HCEC 1CT (cell line): ENCODE measurements at regions not wholly inside any gene's neighbourhood (a gene's known extent, or its start where the extent isn't known, plus 50 kb on each side); places are given as distances from the start of the nearest gene placed in this dataset.

ENCODE experiments used
- DNase-seq: peaks from one replicate; pipeline ENCODE4 v3.0.0-alpha.2; 2017

DNA sequence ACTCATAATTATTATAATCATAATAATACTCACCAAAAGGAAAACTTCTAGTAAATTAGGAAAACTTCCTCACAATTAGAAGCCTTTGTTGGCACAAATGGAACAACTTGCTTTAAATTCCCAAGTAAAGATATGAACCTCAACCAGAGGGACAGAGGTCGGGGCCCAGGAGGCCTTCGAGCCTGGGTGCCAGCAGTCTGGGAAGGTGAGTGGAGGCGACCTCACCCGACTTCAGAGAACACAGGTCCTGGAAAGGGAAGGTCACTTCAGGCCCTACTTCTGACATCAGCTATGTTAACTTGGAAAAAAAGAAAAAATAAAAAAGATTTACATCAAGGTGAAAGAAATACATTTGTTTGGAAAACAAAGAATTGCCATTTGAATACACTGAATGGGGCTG, 350.0 kb upstream of the MYT1L start:
- DNase-seq = no peak

DNA sequence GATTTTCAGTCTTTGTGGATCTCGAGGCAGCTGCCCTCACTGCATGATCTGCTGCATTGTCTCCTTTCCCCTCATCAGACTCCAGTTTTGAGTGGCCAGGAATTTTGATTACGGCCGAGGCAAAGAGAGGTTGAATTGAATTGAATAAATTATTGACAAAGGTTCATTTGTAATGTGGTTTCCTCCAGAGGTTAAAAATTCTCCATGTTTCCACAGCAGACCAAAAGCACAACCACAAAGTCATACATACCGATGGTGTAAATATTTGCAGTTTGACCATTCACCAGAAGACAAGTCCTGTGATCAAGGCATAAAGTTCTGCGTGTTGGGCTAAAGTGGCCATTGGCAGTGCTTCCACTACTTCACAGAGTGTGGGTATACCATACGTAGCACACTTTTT, 343.8 kb upstream of the MYT1L start:
- DNase-seq = no peak

DNA sequence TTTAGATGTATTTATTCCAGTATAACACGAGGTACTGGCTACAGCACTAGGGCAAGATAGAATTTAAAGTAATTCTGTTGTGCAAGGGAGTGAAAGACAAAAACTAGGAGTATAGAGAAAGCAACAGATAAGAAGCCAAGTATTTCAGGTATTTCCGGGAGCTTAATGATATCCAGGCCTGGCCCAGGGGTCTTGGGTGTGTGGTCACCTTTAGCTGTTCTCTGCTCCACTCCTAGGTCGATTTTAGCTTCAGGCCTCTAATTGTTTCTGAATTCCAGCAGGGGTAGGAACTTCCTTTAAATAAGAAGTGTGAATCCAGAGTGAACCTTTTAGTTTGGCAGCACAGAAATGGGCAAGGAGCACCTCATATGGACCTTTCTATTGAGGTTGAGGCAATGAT, 342.3 kb upstream of the MYT1L start:
- DNase-seq = no peak

DNA sequence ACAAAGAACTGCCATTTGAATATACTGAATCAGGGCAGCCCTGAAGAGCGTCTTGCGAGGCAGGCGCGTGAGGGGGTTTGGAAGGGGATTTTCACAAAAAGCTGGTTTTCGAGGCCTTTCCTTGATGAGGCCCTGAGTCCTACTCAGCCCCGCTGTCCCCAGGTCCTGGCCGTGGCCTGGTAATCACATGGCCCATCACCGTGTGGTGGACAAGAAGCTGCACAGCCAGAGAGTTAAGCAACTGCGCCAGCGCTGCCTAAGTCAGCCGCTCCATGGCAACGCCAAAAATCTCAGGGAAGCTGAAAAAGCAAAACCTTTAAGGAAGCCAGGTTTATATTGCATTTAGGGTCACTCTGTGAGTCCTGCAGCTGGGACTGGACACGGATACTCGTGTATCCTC, 341.2 kb upstream of the MYT1L start:
- DNase-seq = no peak

DNA sequence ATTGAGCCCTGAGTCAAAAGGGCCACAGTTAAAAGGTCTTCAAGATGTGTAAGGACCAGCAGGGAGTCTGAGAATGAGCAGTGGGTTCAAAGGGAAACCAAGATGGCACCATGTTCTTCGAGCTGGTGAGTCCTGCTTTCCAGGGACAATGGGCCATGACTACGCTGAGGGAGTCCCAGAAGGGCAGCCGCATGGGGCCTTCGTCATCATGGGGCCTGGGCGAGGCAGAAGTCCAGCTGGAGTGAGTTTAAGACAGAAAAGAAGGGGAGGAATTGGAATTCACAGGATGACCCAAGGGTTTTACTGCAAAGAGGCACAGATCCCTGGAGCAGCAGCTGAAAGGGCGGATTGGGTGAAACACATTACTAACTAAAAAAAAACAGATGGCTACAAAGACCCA, 340.8 kb upstream of the MYT1L start:
- DNase-seq = no peak

DNA sequence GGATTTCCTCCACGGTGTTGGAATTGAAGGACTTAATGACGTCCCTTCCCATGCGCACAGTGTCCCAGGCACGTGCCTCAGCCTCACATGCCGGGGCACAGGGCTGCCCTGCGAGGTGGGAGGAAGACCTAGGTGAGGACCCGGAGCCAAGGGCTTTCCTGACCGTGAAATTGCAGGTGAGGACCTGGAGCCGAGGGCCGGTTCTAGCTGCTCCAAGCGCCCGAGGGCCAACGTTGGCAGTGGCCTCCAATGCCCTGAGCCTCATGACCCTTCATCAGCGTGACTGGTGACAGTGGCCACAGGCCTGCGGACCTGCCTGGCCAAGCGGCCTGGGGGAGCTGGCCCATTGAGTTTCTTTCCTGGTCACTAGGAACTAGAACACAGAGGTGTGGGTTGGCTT, 338.2 kb upstream of the MYT1L start:
- DNase-seq = no peak

DNA sequence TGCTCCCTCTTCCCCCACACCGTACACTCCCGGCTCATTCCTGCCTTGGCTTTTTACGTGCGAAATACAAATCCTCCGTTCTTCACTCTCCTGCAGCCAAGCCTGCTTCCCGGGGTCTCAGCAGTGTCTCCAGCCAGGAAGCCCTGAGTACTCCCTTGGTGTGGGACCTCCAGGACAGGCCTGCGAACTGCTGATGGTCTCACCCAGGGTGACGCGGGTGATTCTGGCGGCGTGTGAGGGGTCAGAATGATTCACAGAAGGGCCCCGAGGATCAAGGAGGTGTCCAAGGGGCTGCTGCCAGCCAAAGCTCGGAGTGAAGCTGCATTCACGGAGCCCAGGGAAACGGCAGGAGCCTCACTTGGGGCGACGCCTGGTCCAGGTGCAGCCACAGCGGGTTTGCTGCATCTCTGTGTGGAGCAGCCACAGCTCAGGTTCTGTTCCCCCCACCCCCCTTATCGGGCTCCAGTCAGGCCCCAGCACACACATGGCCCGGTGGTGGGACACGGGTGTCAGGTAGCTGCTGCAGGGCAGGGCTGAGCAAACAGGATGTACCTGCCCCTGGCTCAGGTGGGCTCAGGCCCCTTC, 337.7 kb upstream of the MYT1L start:
- DNase-seq = no peak

DNA sequence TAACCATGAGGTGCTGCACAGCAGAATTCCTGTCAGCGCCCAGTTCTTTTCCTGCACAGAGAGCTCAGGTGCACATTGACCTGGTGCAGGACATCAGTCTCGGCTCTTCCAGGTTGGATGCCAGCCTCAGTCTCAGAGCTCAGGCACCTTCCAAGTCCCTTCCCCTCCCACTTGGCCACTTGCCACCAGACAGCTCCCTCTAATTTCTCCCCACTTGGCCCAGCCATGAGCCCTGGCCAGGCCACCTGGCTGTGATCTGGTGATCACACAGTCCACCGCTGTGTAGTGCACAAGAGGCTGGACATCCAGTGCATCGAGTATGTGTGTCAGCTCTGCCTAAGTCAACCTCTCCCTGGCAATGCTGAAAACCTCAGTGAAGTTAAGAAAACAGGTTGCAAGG, 336.6 kb upstream of the MYT1L start:
- no peak for DNase-seq

DNA sequence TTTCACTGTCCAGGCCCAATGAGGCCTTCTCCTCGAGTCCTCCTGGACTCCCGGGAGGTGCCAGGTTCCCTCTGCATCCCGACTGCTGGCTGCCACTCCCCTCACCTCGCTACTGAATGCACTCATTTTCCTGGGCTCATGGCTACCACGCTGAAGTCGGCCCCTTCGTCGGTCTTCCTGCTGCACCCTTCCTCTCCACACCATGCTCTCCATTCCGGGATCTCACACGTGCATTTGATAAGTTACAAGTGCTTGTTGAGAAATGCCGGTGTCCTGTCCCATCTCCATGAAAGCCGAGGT, 334.7 kb upstream of the MYT1L start:
- no peak for DNase-seq

DNA sequence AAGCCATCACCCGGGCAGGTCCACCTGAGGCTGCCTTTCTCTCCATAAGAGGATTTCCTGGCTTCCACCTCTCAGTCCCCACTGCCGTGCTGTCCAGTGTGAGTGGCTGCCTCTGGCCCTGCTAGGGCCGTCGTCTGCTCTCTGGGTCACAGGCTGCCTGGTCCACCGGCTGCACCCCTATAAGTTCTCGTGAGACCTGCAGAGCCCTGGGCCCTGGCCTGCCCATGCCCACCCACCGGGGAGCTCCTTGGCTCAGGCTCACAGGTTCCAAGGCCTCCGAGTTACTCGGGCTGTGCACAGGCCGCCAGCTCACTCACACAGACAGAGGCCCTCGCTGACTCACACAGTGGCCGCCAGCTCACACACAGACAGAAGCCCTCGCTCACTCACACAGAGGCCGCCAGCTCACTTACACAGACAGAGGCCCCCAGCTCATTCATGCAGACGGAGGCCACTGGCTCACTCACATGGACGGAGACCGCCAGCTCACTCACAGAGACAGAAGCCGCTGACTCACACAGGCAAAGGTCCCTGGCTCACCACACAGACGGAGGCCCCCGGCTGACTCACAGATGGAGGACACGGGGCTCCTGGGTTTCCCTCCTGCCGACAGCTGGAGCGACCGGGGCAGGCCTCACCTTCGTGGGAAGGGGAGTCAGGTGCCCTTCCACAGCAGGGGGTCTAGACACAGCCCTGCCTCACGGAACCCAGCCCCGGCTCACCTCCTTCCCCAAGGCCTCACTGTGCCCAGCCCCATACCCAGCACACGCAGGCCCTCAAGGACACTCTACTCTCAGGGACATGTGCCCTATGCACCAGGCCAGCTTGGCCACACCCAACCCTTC, 334.1 kb upstream of the MYT1L start:
- no peak for DNase-seq

DNA sequence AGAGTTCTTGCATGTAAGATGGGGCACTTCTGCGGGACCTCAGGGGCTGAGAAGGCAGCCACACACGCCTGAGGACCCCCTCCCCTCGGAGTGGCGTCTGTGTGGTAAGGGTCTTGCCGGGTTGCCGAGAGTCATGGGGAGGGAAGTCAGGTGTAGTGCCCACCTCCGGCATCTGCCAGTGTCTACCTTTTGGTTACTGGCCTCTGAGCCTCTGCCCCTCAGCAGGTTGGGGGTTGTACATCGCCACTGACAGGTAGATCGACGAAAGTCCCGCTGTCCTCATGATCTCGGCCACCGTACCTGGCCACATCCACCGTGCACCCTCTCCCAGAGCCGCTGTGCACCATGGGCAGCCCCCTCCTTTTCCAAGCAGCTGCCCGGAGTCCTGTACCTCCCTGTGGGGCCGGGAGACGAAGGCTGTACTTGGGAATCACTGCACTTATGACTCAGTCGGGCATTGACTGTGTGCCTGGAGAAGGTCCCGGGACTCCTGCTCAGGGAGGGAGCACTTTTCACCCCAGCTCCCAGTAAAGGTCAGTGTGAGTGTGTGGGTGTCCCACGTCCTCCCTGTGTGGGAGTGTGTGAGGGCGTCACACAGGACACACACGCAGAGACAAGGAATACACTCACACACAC, 332.4 kb upstream of the MYT1L start:
- no peak for DNase-seq

DNA sequence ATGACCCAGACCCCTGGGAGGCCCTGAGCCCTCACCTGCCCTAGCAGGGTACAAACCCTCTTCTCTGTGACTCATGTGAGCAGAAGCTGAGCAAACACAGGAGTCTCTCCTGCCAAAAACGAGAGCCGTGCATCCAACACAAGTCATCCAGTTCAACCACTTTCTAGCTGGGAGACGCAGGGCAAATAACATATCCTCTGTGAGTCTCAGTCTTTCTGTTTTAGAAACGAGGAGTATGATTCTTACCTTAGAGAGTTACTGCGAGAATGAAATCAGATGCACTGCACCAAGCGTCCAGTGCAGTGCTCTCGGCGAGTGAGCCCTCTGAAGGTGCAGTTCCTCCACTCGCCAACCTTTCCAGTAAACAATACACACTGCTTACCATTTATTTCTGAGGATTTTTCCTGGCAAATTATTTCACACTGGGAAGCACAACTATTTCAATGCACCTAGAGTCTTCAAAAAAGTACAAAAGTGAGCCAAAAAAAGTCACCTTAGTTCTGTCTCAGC, 331.8 kb upstream of the MYT1L start:
- DNase-seq = no peak

DNA sequence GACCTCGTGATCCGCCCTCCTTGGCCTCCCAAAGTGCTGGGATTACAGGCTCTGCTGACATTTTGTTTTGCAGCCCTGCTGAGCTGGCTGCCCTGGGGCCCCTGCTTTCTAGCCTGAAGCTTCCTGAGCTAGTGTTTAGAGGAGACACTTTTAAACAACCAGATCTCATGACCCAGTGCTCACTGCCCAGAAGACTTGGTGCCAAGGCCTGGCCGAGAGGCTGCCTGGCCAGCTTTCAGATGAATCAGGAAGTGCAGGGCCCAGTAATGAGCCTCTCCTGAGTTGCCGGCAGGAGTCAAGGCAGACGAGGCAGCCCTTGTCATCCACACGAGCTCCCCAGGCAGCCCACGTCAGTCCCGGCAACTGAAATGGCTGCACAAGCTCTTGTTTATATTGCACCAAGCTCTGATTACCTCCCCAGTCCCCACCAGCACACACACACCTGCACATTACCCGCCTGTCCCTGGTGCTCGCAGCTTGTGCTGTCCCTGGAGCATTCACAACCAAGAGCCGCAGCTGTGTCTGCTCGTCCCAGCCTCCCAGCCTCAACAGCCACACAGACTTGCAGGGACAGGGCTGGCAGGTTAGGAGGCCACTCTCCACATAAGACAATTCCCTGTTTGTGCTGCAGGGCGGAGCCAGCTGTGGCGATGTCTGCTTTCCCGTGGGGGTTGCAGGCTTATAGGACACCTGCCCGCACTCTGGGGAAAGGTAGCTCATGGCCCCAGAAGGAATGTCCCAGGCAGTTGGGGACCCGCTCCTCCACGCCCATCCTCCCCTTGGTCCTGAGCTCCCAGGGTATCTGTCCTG, 331.2 kb upstream of the MYT1L start:
- no peak for DNase-seq

DNA sequence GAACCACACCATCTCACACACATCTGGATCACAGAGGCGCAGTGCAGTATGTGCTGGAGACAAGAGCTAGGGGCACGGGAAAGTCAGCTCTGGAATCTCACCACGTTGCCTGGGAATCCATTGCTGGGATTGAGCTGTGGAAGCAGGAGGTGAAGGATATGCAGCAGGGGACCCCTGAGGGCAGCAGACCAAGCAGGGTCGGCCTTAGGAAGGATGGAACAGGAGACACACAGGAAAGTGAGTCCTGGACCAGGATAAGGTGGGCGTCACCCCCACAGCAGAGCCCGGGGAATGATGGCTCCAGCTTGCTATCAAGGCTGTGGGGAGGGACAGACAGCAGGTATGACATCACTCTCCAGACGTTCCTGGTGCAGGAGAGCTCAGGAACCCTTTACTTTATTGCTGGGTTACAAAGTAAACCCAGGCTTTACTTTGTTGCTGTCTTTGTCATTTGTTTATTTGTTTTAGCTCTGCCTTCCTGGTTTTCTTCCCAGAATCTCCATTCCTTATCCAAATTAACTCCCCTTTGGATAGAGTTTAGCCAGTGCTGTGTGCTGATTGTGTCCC, 329.8 kb upstream of the MYT1L start:
- no peak for DNase-seq

DNA sequence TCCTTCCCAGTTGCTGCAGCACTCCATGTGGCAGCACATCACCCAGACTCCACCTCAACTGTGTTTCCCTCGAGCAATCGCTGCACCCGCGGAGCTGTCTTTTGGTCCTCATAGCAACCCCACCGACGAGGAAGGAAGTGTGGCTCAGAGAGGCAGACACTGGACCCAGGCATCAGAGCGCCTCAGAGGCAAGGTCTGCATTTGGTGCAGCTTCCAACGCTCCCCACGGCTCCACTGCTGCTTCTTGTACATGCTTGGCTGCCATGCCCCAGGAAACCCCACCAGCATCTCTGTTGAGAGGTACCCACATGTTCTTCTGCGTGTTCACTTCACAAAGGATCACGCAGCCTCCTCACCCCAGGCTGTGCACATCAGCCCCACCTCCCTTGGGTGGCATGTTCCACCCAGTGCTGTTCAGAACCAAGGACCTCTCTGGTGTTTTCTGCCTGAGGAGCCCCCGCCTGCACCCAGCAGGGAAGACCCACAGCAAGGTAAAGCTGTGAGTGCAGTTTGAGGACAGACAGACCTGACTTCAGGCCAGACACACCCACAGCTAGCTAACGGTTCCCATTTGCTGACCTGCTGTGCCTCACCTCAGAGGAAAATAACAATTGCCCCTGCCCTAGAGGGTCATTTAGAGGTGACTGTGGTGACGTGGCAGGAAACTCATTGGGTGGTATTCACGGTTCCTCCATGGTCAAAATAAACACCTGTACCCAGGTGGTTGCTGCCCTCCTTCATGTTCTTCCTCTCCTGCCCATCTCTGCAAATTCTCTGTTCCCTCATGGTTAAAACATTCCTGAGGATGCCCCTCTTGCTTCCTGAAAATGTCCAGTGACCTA, 326.3 kb upstream of the MYT1L start:
- DNase-seq = no peak

DNA sequence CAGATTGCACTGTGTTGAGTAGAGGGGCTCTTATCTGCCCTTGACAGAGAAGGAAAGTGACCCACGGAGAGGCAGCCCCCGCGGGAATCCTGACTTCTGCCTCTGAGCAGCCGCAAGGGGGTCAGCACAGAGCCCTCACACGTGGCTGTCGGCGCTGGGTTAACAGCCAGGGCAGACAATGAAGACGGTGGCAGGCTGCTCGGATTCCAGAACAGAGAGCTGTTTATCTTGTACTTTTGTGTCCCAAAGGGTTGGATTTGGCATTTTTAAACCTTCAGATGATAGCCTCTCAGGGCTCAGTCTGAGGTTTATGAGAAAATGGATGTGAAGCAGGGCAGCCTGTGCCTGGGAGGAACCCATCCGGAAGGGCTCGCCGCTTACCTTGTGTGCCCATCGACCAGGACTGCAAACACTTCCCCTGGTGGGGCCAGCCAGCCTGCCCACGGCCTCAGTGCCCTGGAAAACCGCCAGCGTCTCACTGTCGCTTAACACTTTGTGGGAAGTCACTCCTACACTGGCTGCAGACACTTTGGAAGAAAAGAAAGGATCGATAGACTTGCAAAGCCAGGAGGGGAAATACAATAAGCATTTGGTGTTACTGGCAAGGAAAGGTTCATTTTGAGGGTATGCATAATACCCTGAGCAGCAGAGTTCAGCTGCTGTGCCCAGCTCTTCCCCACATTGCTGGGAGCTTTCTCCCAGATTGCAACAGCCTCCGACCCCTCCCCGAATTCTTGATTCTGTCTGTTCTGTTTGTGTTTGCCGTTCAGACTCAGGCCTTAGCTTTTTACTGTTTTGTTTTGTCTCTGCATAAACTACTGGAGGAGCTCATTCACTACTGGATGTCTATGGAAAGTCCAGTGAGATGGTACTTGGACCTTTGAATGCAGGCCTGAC, 325.3 kb upstream of the MYT1L start:
- DNase-seq = no peak

DNA sequence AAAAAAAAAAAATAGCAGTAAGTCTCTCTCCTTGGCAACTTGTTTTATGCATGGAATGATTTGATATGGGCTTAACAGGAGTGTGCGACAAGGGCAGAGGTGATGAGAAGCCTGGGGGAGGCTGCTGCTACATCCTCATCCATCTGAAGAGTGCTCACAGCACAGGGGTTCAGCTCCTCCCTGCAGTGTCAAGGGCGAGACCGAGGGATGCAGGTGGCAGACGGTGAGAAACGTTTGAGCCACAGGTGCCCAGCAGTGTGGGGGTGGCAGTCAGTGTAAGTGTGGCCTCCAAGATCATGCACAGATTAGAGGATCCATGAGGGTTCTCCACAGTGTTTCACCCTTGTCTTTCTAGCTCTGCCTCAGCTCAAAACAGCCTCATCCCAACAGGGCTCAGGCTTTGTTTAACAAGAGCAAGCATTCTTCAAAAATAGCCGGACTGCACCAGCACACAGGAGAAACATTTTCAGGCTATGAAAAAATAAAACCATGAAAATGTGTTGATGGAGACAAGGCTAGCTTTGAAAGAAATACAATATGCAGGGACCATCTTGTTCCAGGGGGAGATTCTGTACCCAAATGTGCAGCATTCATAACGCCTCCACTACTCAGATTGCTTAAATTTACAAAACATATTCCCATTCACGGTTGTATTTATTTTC, 324.5 kb upstream of the MYT1L start:
- DNase-seq = no peak

DNA sequence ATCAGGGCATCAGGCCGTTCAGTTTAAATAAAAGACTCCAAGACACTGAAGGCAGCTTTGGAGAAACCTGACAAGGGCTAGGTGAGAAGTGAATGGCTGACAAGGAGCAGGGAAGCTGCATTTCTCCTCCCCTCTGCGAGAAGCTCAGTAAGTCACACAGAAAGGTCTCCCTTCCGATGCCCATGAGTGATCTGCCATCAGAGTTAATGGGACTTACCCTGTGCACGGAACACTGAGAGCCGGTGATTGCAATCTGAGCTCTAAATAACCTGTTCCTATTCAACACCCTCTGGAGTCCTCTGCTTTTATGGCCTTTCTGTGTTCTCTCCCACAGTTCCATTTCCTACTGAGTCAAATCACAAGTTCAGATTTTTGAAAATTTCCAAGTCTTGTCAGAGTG, 322.2 kb upstream of the MYT1L start:
- no peak for DNase-seq

DNA sequence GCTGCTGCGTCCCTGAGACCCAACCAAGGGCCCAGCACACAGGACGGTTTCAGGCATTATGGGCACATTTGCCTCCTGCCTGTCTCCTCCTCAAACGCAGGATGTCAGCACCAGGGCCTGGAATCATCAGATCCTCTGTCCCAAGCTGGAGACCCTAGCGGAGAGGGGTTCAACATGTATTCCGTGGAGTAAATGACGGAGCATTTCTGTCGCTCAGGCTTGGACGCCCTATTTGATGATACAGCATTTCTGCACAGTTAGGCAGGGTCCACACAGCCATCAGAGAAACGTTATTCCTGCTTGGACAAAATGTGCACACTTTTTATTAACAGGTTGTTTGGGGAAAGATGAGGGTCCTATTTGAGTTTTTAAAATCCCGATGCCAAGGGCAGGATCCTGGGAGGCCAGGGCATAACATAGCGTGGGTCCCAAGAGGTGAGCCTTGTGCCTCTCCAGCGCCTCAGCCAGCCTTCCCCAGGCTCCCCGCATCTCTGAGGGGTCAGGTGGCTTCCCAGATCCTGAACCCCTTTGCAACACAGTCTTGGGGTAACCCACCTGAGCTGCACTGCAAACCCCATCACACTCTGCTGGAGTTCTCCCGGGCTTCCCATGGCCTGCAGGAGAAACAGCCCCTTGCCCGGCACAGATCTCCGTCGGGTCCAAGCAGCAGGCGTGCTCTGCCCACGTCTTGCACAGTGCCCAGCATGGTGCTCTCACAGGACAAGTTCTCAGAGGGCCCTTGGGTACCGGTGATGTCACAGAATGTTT, 319.7 kb upstream of the MYT1L start:
- no peak for DNase-seq
